Activated CD8-positive, alpha-beta memory T cell treated with anti-CD3 and anti-CD28 coated beads for 4 hours (primary cell): ENCODE measurements at regions not wholly inside any gene's neighbourhood (a gene's known extent, or its start where the extent isn't known, plus 50 kb on each side); places are given as distances from the start of the nearest gene placed in this dataset.
"Not testable (repeated sequence)": the region's sequence is repeated elsewhere in the genome, so short reads cannot be mapped to it uniquely, and the experiment has no call there.

Experiments
- DNase-seq, 2 donors: peaks; one replicate each; pipeline ENCODE4 v3.0.0-alpha.2; 2020; ENCODE audit warnings: low read depth in 2 of 2

- DNase-seq: no peak
These were observed 185.5 kb downstream of the TAF11L14 start for GRCh38 chr5:17819783-17820182.

GRCh38 chr5:17828681-17829080 is 194.4 kb downstream of the TAF11L14 start:
- DNase-seq: no peak

DNA sequence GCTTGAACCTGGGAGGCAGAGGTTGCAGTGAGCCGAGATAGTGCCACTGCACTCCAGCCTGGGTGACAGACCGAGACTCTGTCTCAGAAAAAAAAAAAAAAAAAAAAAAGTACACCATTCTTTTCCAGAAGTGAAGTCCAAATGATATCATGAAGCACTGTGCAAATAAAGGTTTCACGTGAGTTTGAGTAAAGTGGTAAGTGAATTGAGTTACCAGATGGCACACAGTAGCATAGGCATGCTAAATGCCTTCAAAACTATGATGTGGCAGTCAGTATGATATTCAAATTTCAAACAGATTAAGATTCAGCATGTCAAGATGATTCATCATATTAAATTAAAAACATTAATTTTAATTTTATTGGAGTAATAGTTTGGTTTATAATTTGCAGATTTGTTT is 195.2 kb downstream of the TAF11L14 start:
- DNase-seq: no peak

DNA sequence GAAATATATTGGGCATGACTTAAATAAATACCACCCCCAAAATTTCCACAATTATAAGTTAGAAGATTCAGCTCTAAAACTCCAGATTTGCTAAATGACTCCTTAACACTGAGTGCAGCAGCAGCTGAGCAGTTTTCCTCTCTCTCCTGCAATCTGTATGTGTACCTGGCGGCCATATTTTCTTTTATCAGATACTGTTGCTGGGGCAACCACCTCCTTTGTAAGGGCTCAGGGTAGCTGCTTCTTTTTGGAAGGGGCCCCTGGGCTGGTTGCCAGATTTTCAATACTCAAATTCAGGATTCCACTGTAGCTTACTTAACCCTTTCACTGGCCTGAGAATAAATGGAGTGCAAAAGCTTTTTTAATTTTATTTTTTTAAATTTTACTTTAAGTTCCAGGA is 197.0 kb downstream of the TAF11L14 start:
- no peak for DNase-seq

- DNase-seq: no peak
These were observed 198.9 kb downstream of the TAF11L14 start for GRCh38 chr5:17832949-17833745.

DNA sequence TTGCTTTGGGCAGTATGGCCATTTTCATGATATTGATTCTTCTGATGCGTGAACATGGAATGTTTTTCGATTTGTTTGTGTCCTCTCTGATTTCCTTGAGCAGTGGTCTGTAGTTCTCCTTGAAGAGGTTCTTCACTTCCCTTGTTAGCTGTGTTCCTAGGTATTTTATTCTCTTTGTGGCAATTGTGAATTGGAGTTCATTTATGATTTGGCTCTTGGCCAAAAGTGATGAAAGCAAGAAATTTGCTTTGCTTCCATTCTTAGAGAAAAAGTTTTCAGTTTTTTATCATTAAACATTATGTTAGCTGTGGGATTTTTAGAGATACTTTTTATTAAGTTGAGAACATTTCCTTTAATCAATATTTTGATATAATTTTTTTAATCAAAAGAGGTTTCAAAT is 203.5 kb downstream of the TAF11L14 start:
- no peak for DNase-seq

GRCh38 chr5:17838469-17838868 is 204.2 kb downstream of the TAF11L14 start:
- no peak for DNase-seq

- no peak for DNase-seq
These were observed 205.6 kb downstream of the TAF11L14 start for GRCh38 chr5:17839848-17840247.

GRCh38 chr5:17846496-17846895 is 212.2 kb downstream of the TAF11L14 start:
- DNase-seq: no peak

- DNase-seq: no peak
These were observed 213.0 kb downstream of the TAF11L14 start for GRCh38 chr5:17847286-17847685.

DNA sequence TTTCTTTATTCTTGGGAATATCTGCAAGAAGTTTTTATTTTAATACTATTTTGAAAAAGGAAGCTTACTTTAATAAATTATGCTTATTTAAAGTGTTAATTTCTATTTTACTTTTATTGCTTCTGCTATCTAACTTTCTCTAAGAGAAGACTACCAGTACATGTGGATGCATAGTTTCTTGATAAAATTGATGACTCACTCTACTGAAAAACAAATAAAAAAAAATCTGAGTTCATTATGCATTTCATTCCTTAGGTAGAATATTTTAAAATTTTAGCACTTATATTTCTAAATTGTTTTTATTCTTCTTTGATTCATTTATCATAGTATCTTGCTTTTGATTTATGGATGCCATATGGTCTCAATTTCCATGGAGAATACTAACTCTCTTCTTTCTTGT is 217.9 kb downstream of the TAF11L14 start:
- DNase-seq: no peak

GRCh38 chr5:17852740-17853139 is 218.5 kb downstream of the TAF11L14 start:
- DNase-seq: no peak

DNA sequence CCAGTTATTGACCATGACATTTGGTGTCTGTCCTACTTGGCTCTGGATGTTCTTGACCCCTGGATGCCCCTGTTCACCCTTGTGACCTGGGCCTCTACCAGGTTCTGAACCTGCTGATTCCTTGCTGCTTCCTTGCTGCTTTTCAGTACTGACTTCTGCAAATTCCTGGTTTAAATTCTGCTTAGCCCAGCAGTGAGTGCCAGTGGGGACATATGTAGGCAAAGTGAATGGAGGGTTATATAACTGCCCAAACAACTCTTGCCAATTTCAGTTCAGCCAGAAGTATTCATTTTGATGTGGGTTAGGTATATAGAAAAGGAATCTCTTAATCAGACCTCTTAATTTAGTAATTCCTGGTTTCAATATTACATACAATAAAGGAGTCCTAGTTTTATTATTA is 220.6 kb downstream of the TAF11L14 start:
- DNase-seq: no peak

DNA sequence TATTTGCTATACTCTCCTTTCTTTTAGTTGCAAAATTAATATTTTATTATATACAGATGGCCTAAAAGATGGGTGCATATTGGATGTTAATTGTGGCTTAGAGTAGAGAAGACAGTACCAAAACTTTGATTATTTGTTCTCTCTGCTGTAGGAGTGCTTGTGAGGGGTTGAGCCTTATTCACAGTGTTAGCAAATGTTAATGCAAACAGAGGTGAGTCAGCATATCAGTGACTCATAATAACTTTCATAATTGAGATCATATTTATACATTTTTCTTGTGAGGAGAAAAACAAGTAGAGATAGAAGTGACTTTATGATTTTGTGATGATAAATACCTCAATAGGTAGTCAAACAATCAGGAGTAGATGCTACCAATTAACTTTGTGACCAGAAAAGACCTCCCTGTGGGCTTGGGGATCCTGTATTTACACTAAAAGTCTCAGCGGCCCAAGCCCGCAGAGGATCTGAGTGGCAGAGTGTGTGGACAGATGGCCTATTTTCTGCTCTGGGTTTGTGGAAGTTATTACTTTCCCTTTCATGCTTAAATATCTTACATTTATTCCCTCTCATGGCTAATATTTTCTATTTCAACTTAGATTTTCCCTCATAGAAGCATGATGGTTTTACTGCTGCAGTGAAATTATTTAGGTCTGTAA is 226.5 kb downstream of the TAF11L14 start:
- no peak for DNase-seq

- not testable (repeated sequence) for DNase-seq
These were observed 230.6 kb downstream of the TAF11L14 start for GRCh38 chr5:17864903-17865302.

DNA sequence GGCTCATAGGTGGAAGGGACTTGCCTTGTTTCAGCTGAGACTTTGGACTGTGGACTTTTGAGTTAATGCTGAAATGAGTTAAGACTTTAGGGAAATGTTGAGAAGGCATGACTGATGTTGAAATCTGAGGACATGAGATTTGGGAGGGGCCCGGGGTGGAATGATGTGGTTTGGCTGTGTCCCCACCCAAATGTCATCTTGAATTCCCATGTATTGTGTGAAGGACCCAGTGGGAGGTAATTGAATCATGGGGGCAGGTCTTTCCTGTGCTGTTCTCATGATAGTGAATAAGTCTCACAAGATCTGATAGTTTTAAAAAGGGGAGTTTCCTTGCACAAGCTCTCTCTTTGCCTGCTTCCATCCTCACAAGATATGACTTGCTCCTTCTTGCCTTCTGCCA is 231.7 kb downstream of the TAF11L14 start:
- DNase-seq: not testable (repeated sequence)

- DNase-seq: no peak
These were observed 237.9 kb downstream of the TAF11L14 start for GRCh38 chr5:17872204-17872603.

DNA sequence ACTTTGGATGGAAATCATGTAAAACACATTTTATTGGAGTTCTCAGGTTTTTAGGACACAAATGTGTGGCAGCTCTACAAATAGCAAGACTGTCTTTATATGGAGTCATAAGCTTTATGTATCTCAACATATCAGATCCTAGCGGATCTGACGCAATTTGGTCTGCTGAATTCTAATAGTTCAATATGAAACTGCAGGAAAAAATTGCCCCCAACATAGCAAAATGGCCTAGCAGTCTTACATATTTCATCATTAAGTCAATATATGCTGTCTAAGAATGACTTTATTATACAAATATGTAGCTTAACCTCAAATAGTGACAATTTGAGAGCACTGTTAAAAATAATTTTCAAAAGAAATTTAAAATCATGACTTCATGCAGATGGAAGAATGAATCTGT is 244.3 kb downstream of the TAF11L14 start:
- DNase-seq: no peak

DNA sequence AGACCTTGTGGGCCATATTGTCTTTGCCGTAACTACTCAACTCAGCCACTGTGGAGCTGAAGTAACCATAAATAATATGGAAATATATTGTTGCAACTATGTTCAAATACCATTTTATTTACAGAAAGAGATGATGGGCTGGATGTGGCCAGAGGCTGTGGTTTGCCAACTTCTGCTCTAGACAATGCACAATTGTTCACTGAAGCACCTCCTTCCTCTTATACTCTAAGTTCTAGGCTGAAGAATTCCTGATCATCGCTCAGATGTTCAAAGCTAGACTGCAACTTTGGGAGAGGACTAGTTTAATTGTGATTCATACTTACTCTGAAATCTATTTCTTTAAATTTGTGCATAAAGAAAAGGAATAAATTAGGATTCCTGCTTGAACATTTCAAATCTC is 245.0 kb downstream of the TAF11L14 start:
- no peak for DNase-seq

- DNase-seq: no peak
These were observed 246.6 kb downstream of the TAF11L14 start for GRCh38 chr5:17880869-17881268.

DNA sequence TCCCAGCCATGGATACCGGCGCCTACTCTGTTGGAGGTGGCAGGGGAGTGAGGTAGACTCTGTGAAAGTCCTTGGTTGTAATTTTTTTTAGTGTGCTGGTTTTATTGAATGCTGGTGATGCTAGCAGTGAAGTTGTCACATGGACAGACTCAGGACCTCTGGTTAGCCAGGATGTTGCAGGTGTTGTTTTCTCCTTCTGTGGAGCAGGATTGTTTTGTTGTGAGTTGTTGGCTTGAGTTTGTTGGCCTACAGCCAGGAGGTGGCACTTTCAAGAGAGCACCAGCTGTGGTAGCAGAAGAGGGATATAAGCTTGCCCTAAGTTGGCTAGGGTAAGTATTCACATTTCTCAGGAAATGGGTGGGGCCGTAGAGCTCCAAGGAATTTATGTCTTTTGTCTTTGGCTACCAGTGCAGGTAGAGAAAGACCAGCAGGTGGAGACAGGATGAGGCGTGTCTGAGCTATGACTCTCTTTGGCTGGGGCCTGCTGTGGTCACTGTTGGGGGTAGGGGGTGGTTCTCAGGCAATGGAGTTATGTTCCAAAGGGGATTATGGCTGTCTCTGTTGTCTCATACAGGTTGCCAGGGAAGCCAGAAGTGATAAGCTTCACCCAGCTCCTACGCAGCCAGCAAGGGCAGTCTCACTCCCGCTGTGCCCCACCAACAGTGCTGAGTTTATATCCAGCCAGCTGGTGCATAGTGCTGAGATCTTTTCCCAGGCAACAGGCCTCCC is 248.7 kb downstream of the TAF11L14 start:
- no peak for DNase-seq

GRCh38 chr5:17888155-17888554 is 253.9 kb downstream of the TAF11L14 start:
- no peak for DNase-seq

GRCh38 chr5:17890501-17890900 is 256.2 kb downstream of the TAF11L14 start:
- no peak for DNase-seq
